ENCODE measurements at regions not wholly inside any gene's neighbourhood (a gene's known extent, or its start where the extent isn't known, plus 50 kb on each side); places are given as distances from the start of the nearest gene placed in this dataset.

- TF ChIP-seq CTCF (IDR thresholded peaks at IDR 0.05): no peak
- TF ChIP-seq POLR2A (IDR thresholded peaks at IDR 0.05): no peak
These were observed 341.3 kb downstream of the MIAT start for GRCh38 chr22:26998716-26999115.

All from adrenal gland (tissue), 5 donors.